ENCODE measurements at regions not wholly inside any gene's neighbourhood (a gene's known extent, or its start where the extent isn't known, plus 50 kb on each side); places are given as distances from the start of the nearest gene placed in this dataset.

DNA sequence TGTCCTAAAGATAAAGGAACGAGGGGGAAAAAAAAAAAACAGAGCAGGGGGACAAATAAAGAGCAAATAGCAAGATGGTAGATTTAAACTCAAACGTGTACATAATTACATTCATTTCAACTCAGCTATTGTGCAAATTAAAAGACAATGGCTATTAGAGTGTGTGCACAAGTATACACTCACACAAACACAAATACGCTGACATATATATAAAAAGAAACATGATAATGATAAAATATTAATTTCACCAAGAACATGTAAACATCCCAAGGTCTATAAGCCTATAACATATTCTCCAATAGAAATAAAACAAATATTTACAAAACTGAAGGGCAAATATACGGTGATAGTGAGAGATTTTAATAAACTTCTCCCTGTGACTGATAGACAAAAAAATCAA, 1354.9 kb upstream of the GJE1 start:
- H3K9ac ChIP-seq, result no peak overlapping the region
- no peaks in the 10 kb centered on the region for H3K36me3 Mint-ChIP-seq

DNA sequence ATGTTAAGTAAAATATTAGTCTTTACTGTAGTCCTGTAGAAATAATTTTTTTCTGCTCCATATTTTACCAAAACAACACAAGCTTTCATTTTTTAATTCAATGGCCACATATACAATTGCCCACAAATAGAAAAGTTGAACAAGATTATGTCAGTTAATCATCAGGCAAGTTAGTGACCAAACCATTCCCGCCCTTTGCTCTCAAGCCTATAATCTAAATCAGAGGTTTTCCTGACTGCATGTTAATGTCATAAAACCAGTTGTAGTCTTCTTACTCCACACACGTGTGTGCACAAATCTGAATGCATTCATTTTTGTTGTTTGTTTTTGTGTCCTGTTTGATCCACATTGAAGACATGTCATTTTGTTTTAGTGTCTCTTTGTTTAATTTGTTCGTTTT, 1357.7 kb upstream of the GJE1 start:
- no peak overlapping the region for H3K4me2 ChIP-seq
- H2AFZ ChIP-seq (replicated peaks), result no peak overlapping the region
- Mint-ChIP-seq H3K9me3 (peaks cover 4% of the 10 kb centered on the region), H3K27me3 (ENCODE audit: insufficient read depth, low read depth) (no peaks in the 10 kb centered on the region), H3K36me3 (no peaks in the 10 kb centered on the region), H3K4me1 (no peaks in the 10 kb centered on the region), H3K4me3 (no peak overlapping the region), H3K27ac (no peak overlapping the region)
- H3K4me3 ChIP-seq, result no peak overlapping the region
- H3K36me3 ChIP-seq, result no peaks in the 10 kb centered on the region
- no peak overlapping the region for H3K27ac ChIP-seq
- H3K79me2 ChIP-seq (ENCODE audit: low read depth), result no peaks in the 10 kb centered on the region
- no peaks in the 10 kb centered on the region for H3F3A ChIP-seq (ENCODE audit: low read depth)
- DNase-seq (ENCODE audit: low spot score), result no peak
- no peaks in the 10 kb centered on the region for H3K9me3 ChIP-seq (ENCODE audit: low read depth)
- H3K9ac ChIP-seq, result no peak overlapping the region
- no peaks in the 10 kb centered on the region for H4K20me1 ChIP-seq (ENCODE audit: low read depth)
- TF ChIP-seq EZH2phosphoT487 (IDR thresholded peaks at IDR 0.05), result no peak
- TF ChIP-seq EZH2 (IDR thresholded peaks at IDR 0.05), result no peak
- TF ChIP-seq, protein P1, sequence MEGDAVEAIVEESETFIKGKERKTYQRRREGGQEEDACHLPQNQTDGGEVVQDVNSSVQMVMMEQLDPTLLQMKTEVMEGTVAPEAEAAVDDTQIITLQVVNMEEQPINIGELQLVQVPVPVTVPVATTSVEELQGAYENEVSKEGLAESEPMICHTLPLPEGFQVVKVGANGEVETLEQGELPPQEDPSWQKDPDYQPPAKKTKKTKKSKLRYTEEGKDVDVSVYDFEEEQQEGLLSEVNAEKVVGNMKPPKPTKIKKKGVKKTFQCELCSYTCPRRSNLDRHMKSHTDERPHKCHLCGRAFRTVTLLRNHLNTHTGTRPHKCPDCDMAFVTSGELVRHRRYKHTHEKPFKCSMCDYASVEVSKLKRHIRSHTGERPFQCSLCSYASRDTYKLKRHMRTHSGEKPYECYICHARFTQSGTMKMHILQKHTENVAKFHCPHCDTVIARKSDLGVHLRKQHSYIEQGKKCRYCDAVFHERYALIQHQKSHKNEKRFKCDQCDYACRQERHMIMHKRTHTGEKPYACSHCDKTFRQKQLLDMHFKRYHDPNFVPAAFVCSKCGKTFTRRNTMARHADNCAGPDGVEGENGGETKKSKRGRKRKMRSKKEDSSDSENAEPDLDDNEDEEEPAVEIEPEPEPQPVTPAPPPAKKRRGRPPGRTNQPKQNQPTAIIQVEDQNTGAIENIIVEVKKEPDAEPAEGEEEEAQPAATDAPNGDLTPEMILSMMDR (IDR thresholded peaks at IDR 0.05), result no peak
- no peaks in the 10 kb centered on the region for H3K27me3 ChIP-seq
- H3K4me1 ChIP-seq, result no peaks in the 10 kb centered on the region

More for the DNA sequence above, 1354.9 kb upstream of the GJE1 start:
- no peak overlapping the region for H3K4me2 ChIP-seq
- no peak overlapping the region for H2AFZ ChIP-seq (replicated peaks)
- no peak for TF ChIP-seq EZH2phosphoT487 (IDR thresholded peaks at IDR 0.05)
- no peak for TF ChIP-seq EZH2 (IDR thresholded peaks at IDR 0.05)
- TF ChIP-seq, protein P1 (IDR thresholded peaks at IDR 0.05), result no peak
- H3K79me2 ChIP-seq (ENCODE audit: low read depth), result no peaks in the 10 kb centered on the region
- no peaks in the 10 kb centered on the region for H3K27me3 ChIP-seq
- H3K27ac Mint-ChIP-seq, result no peak overlapping the region
- DNase-seq (ENCODE audit: low spot score), result no peak
- no peaks in the 10 kb centered on the region for H3K36me3 ChIP-seq
- no peaks in the 10 kb centered on the region for H3K9me3 Mint-ChIP-seq
- H3K27me3 Mint-ChIP-seq (ENCODE audit: insufficient read depth, low read depth), result no peaks in the 10 kb centered on the region
- no peak overlapping the region for H3K27ac ChIP-seq
- no peaks in the 10 kb centered on the region for H3K4me1 ChIP-seq
- no peak overlapping the region for H3K4me3 Mint-ChIP-seq
- no peaks in the 10 kb centered on the region for H3K9me3 ChIP-seq (ENCODE audit: low read depth)
- H4K20me1 ChIP-seq (ENCODE audit: low read depth), result no peaks in the 10 kb centered on the region
- H3K4me3 ChIP-seq, result no peak overlapping the region
- H3K4me1 Mint-ChIP-seq, result no peaks in the 10 kb centered on the region
- no peaks in the 10 kb centered on the region for H3F3A ChIP-seq (ENCODE audit: low read depth)

DNA sequence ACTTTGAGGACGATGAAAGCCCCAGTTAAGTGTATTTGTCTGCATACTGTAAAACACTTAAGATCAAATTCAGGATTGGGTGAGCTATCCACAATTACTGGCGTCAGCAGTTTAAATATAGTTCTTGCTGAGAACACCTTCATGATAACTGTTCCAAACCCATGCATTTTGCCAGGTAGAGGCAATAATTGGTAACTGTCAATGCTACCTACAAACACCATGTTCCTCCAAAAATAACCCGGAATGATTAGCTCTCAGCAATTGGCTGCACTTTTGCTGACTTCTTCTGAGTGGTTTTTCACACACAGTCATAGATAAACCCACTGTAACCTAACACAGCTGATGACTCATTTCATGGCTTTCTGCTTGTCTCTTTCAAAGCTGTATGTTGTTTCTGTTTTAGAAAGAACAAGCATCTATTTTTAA, 1358.6 kb upstream of the GJE1 start:
- Histone ChIP-seq H3K27me3 (no peaks in the 10 kb centered on the region), H3F3A (ENCODE audit: low read depth) (no peaks in the 10 kb centered on the region), H3K27ac (no peak overlapping the region), H3K4me1 (no peaks in the 10 kb centered on the region), H3K79me2 (ENCODE audit: low read depth) (no peaks in the 10 kb centered on the region), H3K4me3 (no peak overlapping the region), H4K20me1 (ENCODE audit: low read depth) (no peaks in the 10 kb centered on the region), H2AFZ (replicated peaks) (no peak overlapping the region), H3K9me3 (ENCODE audit: low read depth) (no peaks in the 10 kb centered on the region), H3K4me2 (no peak overlapping the region), H3K9ac (no peak overlapping the region), H3K36me3 (no peaks in the 10 kb centered on the region)
- no peak overlapping the region for H3K4me3 Mint-ChIP-seq
- no peak for DNase-seq (ENCODE audit: low spot score)
- H3K36me3 Mint-ChIP-seq, result no peaks in the 10 kb centered on the region
- H3K9me3 Mint-ChIP-seq, result peaks cover 4% of the 10 kb centered on the region
- no peak overlapping the region for H3K27ac Mint-ChIP-seq
- H3K27me3 Mint-ChIP-seq (ENCODE audit: insufficient read depth, low read depth), result no peaks in the 10 kb centered on the region
- TF ChIP-seq EZH2 (IDR thresholded peaks at IDR 0.05) (no peak), EZH2phosphoT487 (IDR thresholded peaks at IDR 0.05) (no peak)
- TF ChIP-seq, protein P1 (IDR thresholded peaks at IDR 0.05), result no peak
- no peaks in the 10 kb centered on the region for H3K4me1 Mint-ChIP-seq
